HT-29 (cell line): ENCODE measurements at regions not wholly inside any gene's neighbourhood (a gene's known extent, or its start where the extent isn't known, plus 50 kb on each side); places are given as distances from the start of the nearest gene placed in this dataset.

Experiments
- DNase-seq: peaks from one replicate; pipeline ENCODE4 v3.0.0-alpha.2; 2015; ENCODE audit warnings: low spot score

DNA sequence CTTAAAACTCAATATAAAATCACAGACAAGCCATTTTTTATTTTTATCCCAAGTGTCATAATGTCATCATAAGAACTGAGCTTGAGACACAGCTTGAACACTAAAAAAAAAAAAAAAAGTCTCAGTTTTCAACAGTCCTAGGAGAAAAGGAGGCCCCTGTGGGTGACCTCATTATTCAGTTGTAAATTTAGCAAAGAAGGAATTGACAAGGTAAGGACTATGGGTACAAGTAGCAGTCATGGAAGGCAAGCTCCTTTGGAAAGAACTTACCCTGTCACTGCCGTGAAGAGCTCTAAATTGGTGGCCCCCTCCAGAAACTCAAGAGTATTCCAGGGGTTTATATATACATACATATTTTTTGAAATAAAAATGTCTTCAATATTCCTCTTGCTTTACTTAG, 864.4 kb upstream of the KCND2 start:
- no peak for DNase-seq

DNA sequence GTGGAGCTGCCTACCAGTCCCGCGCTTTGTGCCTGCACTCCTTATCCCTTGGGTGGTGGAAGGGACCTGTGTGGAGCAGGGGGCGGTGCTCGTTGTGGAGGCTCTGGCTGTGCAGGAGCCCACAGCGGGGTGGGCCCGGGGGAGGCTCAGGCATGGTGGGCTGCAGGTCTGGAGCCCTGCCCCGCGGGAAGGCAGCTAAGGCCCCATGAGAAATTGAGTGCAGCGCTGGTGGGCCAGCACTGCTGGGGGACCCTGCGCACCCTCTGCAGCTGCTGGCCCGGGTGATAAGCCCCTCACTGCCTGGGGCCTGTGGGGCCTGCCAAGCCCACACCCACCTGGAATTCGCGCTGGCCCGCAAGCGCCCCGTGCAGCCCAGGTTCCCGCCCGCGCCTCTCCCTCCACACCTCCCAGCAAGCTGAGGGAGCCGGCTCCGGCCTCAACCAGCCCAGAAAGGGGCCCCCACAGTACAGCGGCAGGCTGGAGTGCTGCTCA, 859.6 kb upstream of the KCND2 start:
- no peak for DNase-seq

DNA sequence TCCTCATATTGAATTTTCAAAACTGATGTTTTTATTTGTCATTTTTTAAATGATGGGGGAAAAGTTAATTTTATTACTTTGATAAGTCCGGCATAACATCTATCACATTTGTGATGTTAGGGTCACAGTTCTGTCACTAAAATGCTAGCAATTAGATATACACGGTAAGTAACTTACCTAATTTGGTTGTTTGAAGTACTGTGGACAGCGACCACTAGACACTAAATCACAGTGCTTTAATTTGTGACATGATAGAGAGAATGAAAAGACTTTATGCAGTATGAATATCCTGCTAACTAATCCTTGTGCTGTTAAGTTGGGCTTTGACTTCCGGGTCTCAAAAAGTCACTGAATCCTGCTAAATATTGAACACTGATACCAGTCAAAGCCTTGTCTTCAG, 857.3 kb upstream of the KCND2 start:
- DNase-seq = no peak

DNA sequence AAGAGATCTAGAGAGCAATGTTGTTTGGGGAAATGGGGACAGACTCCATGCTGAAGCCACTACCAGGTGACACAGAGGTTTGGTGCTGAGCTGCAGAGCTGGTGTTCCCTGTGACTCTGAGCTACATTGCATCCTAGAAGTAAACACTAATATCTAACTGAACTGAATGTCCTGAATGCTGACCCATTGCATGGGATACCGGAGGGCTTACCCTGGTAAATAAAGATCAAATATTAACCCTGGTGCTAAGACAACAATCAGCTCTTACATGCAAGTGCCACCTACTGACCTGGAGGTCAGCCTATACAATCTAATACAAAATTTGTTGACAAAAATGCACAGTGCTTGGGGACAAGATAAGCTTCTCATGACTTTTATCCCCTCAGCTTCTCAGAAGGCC, 851.3 kb upstream of the KCND2 start:
- no peak for DNase-seq

DNA sequence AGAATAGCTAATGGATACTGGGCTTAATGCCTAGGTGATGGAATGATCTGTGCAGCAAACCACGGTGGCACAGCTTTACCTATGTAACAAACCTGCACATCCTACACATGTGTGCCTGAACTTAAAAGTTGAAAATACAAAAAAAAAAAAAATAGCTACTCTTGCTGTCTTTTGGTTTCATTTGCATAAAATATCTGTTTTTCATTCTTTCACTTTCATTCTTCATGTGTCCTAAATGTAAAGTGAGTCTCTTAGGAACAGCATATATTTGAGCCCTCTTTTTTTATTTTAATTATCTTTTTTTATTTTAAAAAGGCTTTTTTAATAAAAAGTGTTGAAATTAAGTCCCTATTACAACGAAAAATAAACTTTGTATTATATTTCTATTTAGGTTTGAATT, 836.1 kb upstream of the KCND2 start:
- no peak for DNase-seq

DNA sequence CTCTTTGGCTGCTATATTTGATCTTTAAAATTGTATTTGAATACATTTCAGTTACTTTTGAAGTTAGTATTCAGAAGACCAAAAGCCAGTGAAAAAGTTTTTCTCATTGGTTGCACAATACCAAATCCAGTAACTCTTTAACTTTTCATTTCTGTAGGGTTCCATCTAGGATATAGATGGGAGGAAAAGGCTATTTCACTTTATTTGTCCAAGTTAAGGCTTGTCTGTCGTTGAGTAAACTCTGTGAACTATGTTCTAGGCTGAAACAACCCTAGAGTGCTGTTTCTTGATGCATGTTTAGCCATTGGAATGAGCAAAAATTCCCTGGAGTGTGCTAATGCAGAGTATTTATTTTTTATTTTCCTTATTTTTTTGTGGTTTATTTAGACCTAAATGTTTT, 834.7 kb upstream of the KCND2 start:
- DNase-seq = no peak

DNA sequence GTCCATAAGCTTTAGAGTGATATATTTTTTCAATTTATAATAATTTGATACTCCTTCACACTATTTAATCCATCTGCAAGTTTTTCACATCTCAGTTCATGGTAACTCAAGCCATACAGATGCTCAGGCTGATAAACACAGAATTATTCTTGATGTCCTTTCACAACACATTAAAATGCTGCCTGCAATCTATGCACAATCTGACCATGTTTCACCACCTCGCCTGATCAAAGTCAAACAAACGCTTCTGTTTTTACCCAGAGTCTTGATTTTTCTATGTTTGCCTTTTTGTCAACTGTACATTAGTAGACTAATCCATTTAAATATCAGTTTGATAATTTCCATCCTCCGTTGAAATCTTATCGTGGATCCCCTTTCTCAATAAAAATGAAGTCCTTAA, 833.8 kb upstream of the KCND2 start:
- DNase-seq = no peak

DNA sequence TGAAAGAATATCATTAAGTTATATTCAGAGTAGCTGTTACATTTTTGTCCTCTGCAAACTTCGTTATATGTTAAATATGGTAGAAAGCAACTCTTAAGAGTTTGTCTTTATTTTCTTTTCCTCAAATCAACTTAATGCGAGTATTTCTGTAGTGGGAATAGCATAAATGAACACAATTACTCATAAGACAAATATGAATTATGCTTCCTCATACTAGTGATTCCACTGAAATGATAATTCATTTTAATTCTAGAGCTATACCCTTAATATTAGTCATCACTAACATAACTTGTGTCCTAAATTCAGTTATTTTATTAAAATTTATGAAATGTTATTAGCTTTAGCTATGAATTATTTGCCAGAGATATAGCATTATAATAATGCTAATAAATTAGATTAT, 820.6 kb upstream of the KCND2 start:
- no peak for DNase-seq

DNA sequence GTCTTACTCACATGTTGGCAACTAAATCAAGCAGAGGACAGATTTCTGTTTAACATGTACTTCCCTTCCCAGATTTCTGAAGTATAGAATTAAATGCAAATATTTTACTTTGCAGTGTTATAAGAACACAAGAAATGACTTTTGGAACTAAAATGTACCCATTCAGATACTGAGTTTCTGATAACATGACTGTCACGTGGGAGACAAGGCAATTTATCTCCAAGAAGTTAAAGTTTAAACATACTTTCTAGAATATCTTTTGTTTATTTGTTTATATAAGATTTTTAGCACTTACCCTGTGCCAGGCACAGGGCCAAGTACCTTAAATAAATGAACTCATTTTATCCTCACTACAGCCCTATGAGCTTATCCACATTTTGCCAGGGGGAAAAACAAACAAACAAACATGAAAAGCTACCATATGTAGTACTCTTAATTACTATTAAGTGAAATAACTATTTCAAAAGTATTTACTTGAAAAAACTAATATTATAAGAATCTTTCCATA, 807.1 kb upstream of the KCND2 start:
- DNase-seq = no peak

DNA sequence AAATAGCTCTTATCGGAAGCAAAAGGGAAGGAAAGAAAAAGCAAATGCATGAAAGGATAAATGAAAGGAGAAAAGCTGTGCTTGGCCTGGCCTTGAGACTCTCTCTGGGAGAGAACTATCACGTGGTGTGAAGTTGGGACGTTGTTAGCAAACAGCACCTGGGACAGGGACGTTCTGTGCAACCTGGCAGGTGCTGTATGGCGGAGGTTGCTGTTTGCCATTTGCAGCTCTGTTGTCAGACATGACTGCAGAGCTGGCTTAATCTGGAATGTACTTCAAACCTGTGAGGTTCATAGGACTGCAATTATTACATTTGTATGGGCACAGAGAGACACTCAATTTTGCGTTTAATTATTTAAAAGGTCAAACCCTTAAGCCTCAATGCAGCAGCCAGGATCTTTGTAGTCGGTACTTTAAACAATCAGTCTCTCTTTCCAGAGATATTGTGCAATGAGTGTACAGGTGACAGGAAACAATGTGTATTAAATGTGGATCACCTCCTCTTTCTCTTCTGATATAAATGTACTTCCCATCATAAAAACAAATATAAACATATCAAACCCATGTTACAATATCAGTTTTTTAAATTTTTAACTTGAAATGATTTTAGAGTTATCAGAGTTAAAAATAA, 800.5 kb upstream of the KCND2 start:
- DNase-seq = peak; percentile 9

DNA sequence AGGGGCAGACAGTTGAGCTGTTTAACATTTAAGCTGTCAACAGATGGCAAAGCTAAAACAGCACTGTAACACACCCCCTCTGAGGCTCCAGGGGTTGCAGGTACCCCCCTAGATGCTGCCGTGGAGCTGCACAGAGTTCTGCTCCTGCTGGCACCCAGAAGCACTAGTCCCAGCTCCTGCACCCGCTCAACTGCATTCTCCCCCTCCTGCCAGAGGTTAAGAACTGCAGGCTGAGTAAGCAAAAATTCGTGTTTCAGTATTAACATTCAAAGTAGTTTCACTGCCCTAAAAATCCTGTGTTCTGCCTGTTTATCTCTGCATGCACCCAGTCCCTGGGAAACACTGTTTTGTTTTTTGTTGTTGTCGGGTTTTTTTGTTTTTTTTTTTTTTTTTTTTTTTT, 790.8 kb upstream of the KCND2 start:
- DNase-seq = peak; percentile 52

DNA sequence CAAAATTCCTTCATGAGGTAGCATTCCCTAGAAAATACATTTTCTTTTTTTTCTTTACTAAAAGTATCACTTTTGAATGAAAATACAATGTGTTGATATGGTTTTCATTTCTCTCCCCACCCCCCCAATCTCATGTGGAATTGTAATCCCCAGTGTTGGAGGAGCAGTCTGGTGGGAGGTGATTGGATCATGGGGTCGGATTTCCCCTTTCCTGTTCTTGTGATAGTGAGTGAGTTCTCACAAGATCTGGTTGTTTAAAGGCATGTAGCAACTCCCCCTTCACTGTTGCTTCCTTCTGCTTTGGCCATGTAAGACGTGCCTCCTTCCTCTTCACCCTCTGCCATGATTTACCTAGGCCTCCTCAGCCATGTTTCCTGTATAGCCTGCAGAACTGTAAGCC, 790.3 kb upstream of the KCND2 start:
- no peak for DNase-seq

DNA sequence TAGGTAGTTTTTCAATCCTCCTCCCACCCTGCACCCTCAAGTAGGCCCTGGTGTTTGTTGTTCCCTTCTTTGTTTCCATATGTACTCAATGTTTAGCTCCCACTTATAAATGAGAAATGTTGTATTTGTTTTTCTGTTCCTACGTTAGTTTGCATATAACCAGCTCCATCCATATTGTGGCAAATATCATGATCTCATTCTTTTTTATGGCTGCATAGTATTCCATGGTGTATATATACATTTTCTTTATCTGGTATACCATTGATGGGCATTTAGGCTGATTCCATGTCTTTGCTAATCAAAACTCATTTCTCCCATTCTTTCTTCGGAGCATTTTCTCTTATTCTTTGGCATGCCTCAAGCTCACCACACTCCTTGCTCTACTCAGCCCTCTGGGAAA, 789.6 kb upstream of the KCND2 start:
- no peak for DNase-seq

DNA sequence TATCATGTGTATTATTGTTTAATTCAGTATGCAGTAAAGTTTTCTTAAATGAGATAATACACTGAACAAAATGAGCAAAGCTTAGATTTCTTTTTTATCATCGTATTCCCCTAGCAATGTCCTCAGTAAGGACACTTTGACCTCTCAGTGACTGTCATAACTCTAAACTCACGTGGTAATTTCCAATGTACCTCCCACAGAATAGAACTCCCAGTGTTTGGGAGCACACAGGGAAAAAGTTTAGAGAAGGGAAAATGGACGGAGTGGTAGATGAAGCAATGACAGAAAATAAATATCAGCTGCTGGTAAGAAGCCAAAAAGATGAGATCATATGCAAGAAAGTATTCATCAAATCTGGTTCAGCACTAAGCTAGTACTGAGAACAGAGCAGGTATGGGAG, 758.6 kb upstream of the KCND2 start:
- DNase-seq = no peak

DNA sequence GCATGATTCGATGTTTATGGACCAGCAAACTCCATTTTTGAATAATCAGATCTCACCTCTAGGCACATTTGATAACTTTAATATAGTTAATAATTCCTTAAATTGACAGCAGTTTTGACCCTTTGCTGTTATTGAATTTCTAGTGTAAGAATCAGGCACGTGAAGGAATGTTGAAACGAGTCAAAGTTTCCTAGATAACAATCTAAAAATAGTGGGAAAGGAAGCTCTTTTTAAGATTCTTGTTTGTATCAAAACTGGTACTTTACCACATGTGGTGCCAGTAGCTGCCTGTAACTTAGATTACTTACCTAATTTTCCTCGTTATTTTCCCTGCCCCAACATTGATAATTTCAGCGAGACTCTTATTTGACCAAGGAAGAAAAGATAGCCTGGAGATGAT, 757.8 kb upstream of the KCND2 start:
- DNase-seq = no peak

DNA sequence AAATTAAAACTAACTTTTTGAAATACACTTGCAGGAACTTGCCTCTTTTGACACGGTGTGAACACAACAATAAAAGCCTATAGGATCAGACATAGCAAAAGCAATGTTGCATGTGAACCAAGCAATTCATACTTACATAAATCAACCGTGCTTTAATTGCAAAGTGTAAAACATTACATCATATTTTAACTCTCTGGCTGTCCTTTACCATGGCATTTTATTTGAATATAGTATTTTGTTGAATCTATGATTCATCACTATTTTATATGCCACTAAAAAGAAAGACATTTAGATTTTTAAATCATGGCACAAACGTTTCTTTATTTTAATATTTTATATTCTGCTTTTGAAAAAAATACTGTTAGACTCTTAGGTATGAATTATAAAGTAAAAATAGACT, 757.0 kb upstream of the KCND2 start:
- DNase-seq = no peak

DNA sequence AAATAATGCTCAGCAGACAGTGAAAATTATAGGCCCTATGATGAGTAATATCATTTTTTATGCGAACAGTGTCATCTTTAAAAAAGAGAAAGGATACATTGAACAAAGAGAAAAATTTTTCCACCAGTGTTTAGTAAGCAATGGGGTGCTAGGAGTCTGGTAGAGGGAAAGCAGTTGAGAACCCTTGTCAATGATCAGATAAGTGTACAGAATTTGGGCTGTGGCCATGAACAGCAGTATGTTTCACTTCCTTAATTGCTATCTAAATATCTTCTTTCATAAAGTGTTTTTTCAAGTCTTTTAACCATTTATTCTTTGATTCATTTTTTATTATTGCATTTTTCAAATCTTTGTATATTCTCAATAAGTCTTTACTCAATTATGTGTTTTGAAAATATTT, 750.7 kb upstream of the KCND2 start:
- DNase-seq = no peak

DNA sequence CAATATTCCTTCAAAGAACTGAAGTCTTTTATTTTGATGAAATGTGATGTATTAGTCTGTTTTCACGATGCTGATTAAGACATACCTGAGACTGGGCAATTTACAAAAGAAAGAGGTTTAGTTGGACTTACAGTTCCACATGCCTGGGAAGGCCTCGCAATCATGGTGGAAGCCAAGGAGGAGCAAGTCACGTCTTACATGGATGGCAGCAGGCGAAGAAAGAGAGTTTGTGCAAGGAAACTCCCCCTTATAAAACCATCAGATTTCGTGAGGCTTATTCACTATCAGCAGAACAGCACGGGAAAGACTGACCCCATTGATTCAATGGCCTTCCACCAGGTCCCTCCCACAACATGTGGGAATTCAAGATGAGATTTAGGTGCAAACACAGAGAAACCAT, 750.3 kb upstream of the KCND2 start:
- DNase-seq = no peak

DNA sequence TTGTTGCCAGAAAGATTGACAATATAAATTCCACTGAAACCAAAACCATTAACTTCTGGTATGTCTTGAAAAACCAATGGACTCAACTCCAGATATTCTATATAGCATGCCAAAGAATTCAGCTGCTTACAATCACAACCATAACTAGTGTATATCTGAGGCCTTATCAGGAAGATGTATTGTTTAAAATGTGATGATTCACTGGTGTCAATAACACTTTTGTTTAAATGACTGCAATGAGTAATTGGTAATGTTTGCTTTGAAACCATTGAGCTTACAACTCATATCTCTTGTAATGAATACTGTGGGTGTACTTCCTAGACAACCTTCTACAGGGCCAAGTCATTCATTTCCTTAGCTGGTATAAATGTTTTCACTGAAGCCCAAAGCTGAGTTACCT, 727.9 kb upstream of the KCND2 start:
- peak; percentile 56 for DNase-seq

DNA sequence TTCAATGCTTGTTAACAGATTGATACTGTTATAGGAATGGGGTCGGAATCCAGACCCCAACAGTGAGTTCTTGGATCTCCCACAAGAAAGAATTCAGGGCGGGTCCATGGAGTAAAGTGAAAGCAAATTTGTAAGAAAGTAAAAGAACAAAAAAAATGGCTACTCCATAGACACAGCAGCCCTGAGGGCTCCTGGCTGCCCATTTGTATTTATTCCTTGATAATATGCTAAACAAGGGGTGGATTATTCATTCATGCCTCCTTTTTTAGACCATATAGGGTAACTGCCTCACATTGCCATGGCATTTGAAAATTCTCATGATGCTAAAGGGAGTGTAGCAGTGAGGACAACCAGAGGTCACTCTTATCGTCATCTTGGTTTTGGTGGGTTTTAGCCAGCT, 717.2 kb upstream of the KCND2 start:
- DNase-seq = no peak

DNA sequence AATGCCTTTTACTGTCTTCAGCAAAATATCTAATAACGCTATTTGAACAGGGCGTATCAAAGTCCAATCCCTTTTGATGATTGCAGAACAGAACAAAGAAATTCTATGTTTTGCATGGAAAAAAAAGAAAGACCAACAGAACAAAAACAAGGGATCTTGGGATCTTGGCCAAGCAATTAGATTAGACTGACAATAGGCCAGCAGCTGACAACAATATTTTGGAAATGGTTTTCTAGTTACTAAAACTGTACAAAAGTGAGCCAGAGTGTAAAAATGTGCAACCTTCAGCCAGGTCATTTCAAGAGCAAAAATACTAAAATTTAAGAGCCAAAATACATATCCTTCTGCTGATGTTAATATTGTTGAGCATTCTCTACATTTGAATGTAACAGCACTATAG, 716.5 kb upstream of the KCND2 start:
- DNase-seq = no peak

DNA sequence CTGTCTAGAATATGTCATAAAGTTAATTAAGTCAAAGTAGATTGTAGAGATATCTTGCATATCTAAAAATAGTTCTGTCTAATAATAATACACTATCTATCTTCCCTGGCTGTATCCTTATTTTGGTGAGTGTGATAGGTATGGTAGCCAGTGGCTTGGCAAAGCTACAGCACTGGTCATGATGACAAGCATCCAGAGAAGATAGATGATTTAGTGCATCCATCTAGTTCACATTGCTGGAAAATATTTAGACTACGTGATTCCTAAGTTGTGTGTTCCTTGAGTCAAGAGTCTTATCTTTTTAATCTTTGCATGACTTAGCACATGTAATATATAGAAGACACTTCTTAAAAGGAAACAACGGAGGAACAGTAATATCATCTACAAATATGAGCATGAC, 711.2 kb upstream of the KCND2 start:
- no peak for DNase-seq

DNA sequence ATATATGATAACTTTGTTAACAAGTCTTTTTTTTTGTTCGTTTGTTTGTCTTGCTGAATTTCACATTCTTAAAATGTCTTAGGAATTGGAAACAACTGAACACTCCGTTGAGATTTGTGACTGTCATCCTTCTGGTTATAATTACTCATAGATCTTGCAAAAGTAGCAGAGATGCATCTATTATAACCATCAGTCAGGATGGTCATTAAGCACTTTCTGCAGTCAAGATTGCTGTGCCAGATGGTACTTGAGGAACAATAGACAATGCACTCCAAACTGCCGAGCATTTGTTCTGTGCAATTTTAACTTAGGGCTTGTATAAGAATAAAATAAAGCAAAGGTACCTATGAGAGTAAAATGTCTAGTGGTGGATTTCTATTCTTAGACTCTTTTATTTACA, 710.1 kb upstream of the KCND2 start:
- no peak for DNase-seq

DNA sequence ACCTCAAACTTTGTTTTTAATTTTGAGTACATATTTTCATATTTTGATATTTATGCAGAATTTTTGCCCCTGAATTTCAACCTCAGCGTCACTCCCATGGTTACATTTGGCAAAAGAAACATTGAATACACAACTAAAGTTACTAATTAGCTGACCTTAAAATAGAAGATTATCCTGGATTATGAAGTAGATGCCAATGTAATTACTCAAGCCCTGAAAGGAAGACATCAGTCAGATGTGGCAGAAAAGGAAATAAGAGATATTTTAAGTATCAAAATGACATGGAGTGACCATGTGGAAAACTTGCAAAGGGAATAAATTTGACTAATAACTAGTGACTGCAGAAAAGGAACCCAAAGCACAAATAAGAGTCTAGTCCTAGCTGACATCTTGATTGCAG, 701.3 kb upstream of the KCND2 start:
- no peak for DNase-seq
